NCI-H748 (cell line): ENCODE measurements at regions not wholly inside any gene's neighbourhood (a gene's known extent, or its start where the extent isn't known, plus 50 kb on each side); places are given as distances from the start of the nearest gene placed in this dataset.

Source experiments
- DNase-seq: peaks from one replicate; lab custom pipeline; 2025; ENCODE audit not compliant: unreplicated experiment; lab: John Stamatoyannopoulos, UW

DNA sequence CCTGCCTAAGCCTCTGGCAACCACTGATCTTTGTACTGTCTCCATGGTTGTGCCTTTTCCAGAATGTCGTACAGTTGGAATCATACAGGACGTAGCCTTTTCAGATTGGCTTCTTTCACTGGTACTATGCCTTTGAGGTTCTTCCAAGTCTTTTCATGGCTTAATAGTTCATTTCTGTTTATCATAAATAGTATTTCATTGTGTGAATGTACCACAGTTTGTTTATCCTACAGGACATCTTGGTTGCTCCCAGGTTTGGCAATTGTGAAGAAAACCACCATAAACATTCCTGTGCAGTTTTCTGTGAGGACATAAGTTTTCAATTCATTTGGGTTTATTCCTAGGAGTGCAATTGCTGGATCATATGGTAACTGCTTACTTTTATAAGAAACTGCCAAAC, 190.6 kb upstream of the RAB4A start:
- DNase-seq: no peak

GRCh38 chr1:229085291-229085690, 185.6 kb upstream of the RAB4A start:
- no peak for DNase-seq

DNA sequence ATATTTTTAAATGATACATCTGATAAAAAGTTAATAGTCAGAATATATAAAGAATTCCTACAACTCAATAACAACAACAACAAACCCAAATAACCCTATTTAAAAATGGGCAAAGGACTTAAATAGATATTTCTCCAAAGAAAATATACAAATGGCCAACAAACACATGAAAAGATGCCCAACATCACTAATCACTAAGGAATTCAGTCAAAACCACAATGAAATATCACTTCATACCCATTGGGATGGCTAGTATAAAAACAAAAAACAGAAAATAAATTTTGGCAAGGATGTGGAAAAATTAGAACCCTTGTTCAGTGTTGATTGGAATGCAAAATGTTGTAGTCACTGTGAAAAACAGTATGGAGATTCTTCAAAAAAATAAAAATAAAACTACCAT, 184.8 kb upstream of the RAB4A start:
- no peak for DNase-seq

- DNase-seq: no peak
Measured at GRCh38 chr1:229086686-229087085, 184.2 kb upstream of the RAB4A start.

DNA sequence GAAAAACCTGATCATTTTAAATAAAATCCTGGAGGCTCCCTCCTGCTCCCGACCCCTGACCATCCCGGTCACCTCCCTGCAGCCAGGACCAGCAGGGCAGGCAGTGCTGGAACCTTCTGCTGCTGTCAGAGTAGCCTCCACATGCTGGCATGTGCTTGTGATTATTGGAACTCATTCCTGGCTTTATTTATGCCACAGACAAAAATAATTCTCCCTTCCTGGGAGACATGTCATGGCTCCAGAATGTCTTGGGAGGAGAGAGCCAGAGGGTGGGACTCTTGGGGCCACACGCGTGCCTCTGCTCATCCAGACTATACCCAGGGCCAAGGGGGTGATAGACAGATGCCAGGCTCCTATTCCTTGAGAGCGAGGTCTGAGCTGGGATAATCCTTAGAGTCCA, 183.6 kb upstream of the RAB4A start:
- DNase-seq: no peak

GRCh38 chr1:229087906-229088305, 183.0 kb upstream of the RAB4A start:
- no peak for DNase-seq

GRCh38 chr1:229088711-229089110, 182.2 kb upstream of the RAB4A start:
- DNase-seq: peak; percentile 25

GRCh38 chr1:229089586-229090208, 181.2 kb upstream of the RAB4A start:
- no peak for DNase-seq

- no peak for DNase-seq
Measured at GRCh38 chr1:229091721-229092136, 179.2 kb upstream of the RAB4A start.

- DNase-seq: no peak
Measured at GRCh38 chr1:229092377-229093237, 178.3 kb upstream of the RAB4A start.

- no peak for DNase-seq
Measured at GRCh38 chr1:229093238-229093540, 177.7 kb upstream of the RAB4A start.

DNA sequence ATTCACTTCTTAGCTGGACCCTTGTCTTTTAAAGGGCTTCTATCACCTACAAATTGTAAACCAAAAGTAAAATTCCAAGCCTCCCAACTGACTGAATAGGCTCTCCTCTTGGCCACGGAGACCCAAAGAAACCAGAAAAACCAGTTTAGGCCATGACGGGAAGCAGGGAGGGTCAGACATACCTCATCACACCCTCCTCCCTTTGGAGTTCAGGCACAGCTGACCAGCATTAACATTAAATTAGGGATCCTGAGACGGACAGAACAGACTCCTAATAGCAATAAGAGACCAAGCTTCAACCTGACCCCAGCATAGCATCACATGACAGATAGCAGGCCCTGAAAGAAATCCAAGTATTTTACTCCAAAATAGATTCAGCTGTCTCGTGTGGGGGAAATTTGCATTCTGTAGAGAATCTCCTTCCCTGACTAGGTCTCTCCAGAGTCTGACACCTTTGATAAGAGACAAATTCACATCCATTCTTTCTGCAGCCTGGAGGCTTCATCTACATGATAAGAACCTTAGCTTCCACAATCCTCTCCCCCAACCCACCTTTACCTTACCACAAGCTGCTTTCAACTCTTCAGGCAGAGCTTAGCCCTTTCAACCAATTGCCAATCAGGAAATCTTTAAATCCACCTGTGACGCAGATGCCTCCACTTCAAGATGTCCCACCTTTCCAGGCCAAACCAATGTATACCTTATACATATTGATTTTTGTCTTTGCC, 177.1 kb upstream of the RAB4A start:
- DNase-seq: peak; percentile 88

DNA sequence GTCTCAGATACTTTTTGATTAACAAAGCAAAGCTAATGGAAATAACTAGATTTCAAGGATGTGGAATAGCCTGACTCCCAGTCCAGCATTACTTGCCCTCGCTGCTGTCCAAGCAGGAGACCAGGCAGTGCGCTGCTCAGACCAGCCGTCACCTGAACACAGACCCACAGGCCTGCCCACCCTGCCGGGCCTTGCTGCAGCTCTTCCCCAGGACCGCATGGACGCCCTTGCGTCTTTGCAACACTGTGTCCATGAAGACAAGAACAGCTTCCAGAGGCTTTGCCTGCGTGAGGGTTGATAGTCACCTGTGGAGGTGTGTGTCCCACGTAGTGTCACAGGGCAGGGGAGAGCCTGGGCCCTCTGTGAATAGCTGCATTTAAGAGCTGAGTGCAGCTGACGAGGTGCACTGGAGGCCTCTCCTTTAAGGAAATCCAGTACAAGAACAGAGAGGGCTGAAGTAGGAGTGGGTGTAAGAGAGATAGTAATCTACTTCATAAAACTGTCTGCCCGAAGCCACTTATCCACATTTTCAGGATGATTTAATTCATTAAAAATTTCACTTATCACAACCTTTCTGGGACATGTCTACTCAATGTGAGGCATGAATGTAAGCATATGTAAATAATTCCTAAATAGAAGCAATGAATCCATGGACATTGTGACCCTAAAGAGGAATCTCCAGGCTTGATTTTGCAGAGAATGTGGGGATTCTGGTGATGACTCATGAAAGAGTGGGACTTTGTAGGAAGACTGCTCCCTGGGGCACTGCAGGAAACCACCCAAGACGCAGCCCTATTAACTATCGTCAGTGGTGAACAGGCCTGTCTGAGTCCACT, 176.2 kb upstream of the RAB4A start:
- no peak for DNase-seq

DNA sequence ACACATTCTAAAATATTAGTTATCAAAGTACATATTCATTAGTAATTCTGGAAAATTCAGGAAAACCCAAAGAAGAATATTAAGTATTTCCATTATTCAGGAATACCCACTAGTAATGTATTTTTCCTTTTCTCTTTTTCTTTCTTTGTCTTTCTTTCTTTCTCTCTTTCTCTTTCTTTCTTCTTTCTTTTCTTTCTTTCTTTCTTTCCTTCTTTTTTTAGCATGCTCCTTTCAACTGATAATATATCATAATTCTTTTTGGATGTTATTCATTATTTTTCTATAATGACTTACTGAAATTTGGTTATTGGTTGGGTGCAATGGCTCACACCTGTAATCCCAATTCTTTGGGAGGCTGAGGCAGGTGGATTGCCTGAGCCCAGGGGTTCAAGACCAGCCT, 175.6 kb upstream of the RAB4A start:
- no peak for DNase-seq

DNA sequence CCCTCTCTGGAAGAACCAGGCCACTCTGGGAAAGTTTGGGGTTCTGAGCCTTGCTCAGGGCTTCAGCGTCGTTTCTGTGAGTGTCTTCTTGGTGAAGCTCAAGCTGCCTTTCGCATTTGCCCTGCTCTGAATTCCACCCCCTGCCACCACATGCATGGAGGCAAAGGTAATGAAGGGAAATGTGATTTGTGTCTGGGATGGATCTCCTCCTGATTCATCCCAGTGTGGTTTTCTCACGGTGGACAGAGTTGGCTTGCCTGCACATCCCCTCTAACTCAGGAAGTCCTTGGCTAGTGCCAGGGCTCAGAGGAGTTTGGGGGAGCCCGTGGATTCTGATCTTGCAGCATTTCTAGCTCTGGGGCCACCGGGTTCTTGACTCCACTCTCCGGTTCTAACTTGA, 173.6 kb upstream of the RAB4A start:
- DNase-seq: no peak

DNA sequence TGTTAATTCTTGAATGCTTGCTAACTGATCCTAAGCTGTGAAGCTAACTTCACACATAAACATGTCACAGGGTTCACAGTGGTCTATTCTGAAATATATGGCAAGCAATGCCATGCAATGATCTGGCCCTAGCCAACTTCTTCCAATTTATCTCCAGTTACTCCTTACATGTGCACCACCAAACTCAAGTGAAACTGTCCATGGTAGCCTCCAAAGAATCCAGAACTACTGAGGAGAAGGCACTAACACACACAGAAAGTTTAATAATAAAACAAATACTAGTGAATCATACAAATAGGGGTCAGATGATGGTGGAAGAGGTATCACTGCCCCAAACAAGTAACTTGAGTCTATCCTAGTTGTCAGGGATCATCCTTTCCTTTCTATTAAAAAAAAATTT, 172.6 kb upstream of the RAB4A start:
- no peak for DNase-seq

- DNase-seq: no peak
Measured at GRCh38 chr1:229098903-229099578, 171.9 kb upstream of the RAB4A start.

DNA sequence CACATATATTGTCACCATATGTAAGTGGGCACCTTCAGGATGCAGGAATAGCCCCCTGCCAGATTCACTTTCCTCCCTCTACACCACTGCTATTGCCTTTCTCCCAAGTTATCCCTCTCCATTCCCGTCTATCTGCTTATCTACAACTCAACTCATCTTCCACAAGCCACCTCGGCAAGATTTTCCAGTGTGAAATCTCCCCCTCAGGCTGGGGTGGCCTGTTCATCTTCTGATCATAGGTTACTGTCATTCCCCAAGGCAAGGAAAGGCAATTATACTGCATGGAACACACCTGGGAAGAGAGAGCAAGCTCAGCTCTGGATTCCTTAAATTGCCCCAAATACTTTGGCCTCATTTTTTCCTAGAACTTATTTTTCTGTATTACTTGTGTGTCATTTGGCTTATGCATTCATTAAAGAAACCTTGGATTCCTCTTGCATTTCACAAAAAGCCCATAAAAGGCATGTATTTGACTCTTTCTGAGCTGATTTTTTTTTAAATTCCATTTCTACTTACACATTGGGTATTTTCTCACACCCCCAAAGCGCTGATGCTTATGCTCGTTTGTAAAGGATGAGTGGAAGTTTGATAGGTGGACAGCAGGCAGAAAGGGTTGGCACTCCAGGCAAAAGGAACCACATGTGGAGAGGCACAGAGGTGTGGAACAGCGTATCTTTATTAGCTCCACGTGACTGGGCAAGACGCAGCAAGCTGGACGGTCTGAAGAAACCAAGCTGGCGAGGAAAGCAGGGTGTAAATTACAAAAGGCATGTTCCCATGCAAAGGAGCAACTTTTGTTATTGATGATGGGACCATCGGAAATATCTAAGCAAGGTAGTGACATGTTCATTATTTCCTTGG, 169.7 kb upstream of the RAB4A start:
- no peak for DNase-seq

DNA sequence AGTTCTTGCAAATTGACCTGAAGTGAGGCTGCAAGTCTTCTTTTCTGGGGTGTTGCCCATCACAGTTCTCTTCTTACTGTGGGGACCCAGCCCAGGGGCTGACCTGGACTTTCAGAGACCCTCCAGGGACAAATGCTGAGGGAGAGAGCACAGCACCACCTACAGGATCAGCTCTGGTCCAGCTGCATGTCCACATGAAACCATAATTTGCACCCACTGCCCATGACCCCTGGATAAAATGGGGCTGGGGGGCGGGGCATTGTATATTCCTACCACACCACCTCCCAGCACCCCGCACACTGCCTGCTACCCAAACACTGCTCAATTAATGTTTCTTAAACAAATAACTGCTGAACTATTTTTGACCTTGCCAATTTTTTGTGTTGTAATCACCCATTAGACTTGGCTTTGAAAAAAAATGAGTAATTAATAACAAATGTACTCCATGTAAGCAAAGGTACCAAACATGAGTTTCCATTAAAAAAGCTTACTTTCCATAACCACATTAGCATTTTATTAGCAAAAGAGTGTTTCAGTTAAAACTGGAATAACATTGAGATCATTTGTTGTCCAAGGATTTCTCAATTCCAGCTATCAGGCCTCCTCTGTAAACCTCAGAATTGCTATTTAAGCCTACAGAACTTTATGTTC, 168.0 kb upstream of the RAB4A start:
- no peak for DNase-seq
